ENCODE measurements at regions not wholly inside any gene's neighbourhood (a gene's known extent, or its start where the extent isn't known, plus 50 kb on each side); places are given as distances from the start of the nearest gene placed in this dataset.
"Not testable (repeated sequence)": the region's sequence is repeated elsewhere in the genome, so short reads cannot be mapped to it uniquely, and the experiment has no call there.

GRCh38 chr6:105519954-105520353, 117.1 kb upstream of the PREP start (continued):
- TF ChIP-seq, protein P1, sequence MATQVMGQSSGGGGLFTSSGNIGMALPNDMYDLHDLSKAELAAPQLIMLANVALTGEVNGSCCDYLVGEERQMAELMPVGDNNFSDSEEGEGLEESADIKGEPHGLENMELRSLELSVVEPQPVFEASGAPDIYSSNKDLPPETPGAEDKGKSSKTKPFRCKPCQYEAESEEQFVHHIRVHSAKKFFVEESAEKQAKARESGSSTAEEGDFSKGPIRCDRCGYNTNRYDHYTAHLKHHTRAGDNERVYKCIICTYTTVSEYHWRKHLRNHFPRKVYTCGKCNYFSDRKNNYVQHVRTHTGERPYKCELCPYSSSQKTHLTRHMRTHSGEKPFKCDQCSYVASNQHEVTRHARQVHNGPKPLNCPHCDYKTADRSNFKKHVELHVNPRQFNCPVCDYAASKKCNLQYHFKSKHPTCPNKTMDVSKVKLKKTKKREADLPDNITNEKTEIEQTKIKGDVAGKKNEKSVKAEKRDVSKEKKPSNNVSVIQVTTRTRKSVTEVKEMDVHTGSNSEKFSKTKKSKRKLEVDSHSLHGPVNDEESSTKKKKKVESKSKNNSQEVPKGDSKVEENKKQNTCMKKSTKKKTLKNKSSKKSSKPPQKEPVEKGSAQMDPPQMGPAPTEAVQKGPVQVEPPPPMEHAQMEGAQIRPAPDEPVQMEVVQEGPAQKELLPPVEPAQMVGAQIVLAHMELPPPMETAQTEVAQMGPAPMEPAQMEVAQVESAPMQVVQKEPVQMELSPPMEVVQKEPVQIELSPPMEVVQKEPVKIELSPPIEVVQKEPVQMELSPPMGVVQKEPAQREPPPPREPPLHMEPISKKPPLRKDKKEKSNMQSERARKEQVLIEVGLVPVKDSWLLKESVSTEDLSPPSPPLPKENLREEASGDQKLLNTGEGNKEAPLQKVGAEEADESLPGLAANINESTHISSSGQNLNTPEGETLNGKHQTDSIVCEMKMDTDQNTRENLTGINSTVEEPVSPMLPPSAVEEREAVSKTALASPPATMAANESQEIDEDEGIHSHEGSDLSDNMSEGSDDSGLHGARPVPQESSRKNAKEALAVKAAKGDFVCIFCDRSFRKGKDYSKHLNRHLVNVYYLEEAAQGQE (IDR thresholded peaks at IDR 0.05; ENCODE audit: low read depth, low read length) = no peak
- no peak for TF ChIP-seq NRF1 (IDR thresholded peaks at IDR 0.05; ENCODE audit: low read depth, low read length)
- no peak for TF ChIP-seq NFIC (IDR thresholded peaks at IDR 0.05; ENCODE audit: borderline replicate concordance)
- TF ChIP-seq RFX5 (IDR thresholded peaks at IDR 0.05; ENCODE audit: low read length) = no peak
- TF ChIP-seq RAD21 (IDR thresholded peaks at IDR 0.05; ENCODE audit: low read length) = peak; percentile 31; the same call in 1 of the 2 replicates
- no peak for TF ChIP-seq CHD2 (IDR thresholded peaks at IDR 0.05; ENCODE audit: low read length, partially characterized antibody)
- no peak for TF ChIP-seq SIN3A (IDR thresholded peaks at IDR 0.05; ENCODE audit: borderline replicate concordance, low read depth, low read length)
- TF ChIP-seq, protein P2, sequence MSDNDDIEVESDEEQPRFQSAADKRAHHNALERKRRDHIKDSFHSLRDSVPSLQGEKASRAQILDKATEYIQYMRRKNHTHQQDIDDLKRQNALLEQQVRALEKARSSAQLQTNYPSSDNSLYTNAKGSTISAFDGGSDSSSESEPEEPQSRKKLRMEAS (IDR thresholded peaks at IDR 0.05; ENCODE audit: low read depth) = no peak
- no peak for TF ChIP-seq FOSL2 (IDR thresholded peaks at IDR 0.05; ENCODE audit: borderline replicate concordance, low read depth)
- TF ChIP-seq ELF1 (IDR thresholded peaks at IDR 0.05) = no peak
- no peak for TF ChIP-seq TEAD4 (IDR thresholded peaks at IDR 0.05; ENCODE audit: borderline replicate concordance, insufficient read depth)
- TF ChIP-seq MEF2A (IDR thresholded peaks at IDR 0.05; ENCODE audit: borderline replicate concordance, low read depth) = no peak
- no peak for TF ChIP-seq TAF1 (IDR thresholded peaks at IDR 0.05; ENCODE audit: borderline replicate concordance, low read depth, low read length)
- TF ChIP-seq ZBTB33 (IDR thresholded peaks at IDR 0.05; ENCODE audit: borderline replicate concordance, low read depth) = no peak
- TF ChIP-seq, protein P3, sequence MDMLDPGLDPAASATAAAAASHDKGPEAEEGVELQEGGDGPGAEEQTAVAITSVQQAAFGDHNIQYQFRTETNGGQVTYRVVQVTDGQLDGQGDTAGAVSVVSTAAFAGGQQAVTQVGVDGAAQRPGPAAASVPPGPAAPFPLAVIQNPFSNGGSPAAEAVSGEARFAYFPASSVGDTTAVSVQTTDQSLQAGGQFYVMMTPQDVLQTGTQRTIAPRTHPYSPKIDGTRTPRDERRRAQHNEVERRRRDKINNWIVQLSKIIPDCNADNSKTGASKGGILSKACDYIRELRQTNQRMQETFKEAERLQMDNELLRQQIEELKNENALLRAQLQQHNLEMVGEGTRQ (IDR thresholded peaks at IDR 0.05; ENCODE audit: borderline replicate concordance, low read depth, low read length) = no peak

DNA sequence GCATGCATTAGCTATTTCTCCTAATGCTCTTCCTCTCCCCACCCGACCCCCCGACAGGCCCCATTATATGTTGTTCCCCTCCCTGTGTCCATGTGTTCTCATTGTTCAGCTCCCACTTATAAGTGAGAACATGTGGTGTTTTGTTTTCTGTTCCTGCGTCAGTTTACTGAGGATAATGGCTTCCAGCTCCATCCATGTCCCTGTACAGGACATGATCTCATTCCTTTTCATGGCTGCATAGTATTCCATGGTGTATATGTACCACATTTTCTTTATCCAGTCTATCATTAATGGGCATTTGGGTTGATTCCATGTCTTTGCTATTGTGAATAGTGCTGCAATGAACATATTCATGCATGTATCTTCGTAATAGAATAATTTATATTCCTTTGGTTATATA, 116.1 kb upstream of the PREP start:
- H3K36me3 ChIP-seq (replicated peaks in 1 of 2; ENCODE audit: control insufficient read depth in 1 of 2, insufficient read depth in 2 of 2, low read length in 1 of 2); CTCF ChIA-PET; H2AFZ ChIP-seq (ENCODE audit: low read depth); H3K27ac ChIP-seq (ENCODE audit: low read depth in 2 of 2, low read length in 1 of 2); H3K9me3 ChIP-seq; H4K20me1 ChIP-seq (ENCODE audit: insufficient read depth); H3K4me2 ChIP-seq; H3K9ac ChIP-seq; DNase-seq; H3K4me1 ChIP-seq (ENCODE audit: control insufficient read depth in 1 of 2, insufficient read depth in 2 of 2, low read depth in 1 of 2, low read length in 1 of 2); POLR2A ChIA-PET; H3K27me3 ChIP-seq (ENCODE audit: insufficient read depth); H3K9me2 ChIP-seq; H3K79me2 ChIP-seq (ENCODE audit: insufficient read depth); H3K4me3 ChIP-seq (ENCODE audit: low read depth in 2 of 2, low read length in 1 of 2); H3F3A ChIP-seq (replicated peaks; ENCODE audit: insufficient read depth): not testable (repeated sequence)
- WGBS (ENCODE audit: low lambda C conversion rate) = 20% methylated on average over 4 of the region's 4 CpGs
